Neural progenitor cell (in vitro differentiated cells): ENCODE measurements at regions not wholly inside any gene's neighbourhood (a gene's known extent, or its start where the extent isn't known, plus 50 kb on each side); places are given as distances from the start of the nearest gene placed in this dataset.

Source experiments
- DNase-seq: peaks from one replicate; pipeline ENCODE4 v3.0.0-alpha.2; 2016; ENCODE audit warnings: low spot score
- H2AFZ ChIP-seq: fragments of 200-600 bp; sonication (generic); replicated peaks from 2 replicates; pipeline ENCODE4 v1.6.1; 2016; ENCODE audit warnings: antibody characterized with exemption
- H3F3A ChIP-seq: fragments of 200-600 bp; sonication (generic); 2 replicates; pipeline ENCODE4 v1.6.1; 2016; ENCODE audit warnings: antibody characterized with exemption, low read depth
- H3K27ac ChIP-seq: fragments of 200-600 bp; sonication (generic); 2 replicates; pipeline ENCODE4 v1.5.1; 2016; ENCODE audit warnings: mild to moderate bottlenecking
- H3K27me3 ChIP-seq: fragments of 200-600 bp; sonication (generic); 2 replicates; pipeline ENCODE4 v1.6.1; 2016; ENCODE audit warnings: mild to moderate bottlenecking, moderate library complexity
- H3K36me3 ChIP-seq: fragments of 200-600 bp; sonication (generic); 2 replicates; pipeline ENCODE4 v1.5.1; 2016
- H3K4me1 ChIP-seq: fragments of 200-600 bp; sonication (generic); 2 replicates; pipeline ENCODE4 v1.6.1; 2016; ENCODE audit warnings: mixed run types
- H3K4me2 ChIP-seq: fragments of 200-600 bp; sonication (generic); 2 replicates; pipeline ENCODE4 v1.6.1; 2016
- H3K4me3 ChIP-seq: fragments of 200-600 bp; sonication (generic); 2 replicates; pipeline ENCODE4 v1.5.1; 2016
- H3K79me2 ChIP-seq: fragments of 200-600 bp; sonication (generic); 2 replicates; pipeline ENCODE4 v1.6.1; 2016; ENCODE audit warnings: low read depth
- H3K9ac ChIP-seq: fragments of 200-600 bp; sonication (generic); 2 replicates; pipeline ENCODE4 v1.6.1; 2016
- H3K9me3 ChIP-seq: fragments of 200-600 bp; sonication (generic); 2 replicates; pipeline ENCODE4 v1.5.1; 2016; ENCODE audit warnings: low read depth
- H4K20me1 ChIP-seq: fragments of 200-600 bp; sonication (generic); 2 replicates; pipeline ENCODE4 v1.6.1; 2016; ENCODE audit warnings: low read depth
- H3K27ac Mint-ChIP-seq: 3 replicates; pipeline ENCODE4 v1.8.0; 2021; ENCODE audit warnings: mixed read lengths
- H3K27me3 Mint-ChIP-seq: 2 replicates; pipeline ENCODE4 v1.8.0; 2022; ENCODE audit warnings: low read depth, mild to moderate bottlenecking, inconsistent platforms, moderate library complexity, mixed read lengths; ENCODE audit not compliant: insufficient read depth
- H3K36me3 Mint-ChIP-seq: 3 replicates; pipeline ENCODE4 v1.8.0; 2021; ENCODE audit warnings: mixed read lengths
- H3K4me1 Mint-ChIP-seq: 3 replicates; pipeline ENCODE4 v1.8.0; 2021; ENCODE audit warnings: mixed read lengths
- H3K4me3 Mint-ChIP-seq: 3 replicates; pipeline ENCODE4 v1.8.0; 2021; ENCODE audit warnings: mild to moderate bottlenecking, moderate library complexity, mixed read lengths
- H3K9me3 Mint-ChIP-seq: 3 replicates; pipeline ENCODE4 v1.8.0; 2020; ENCODE audit warnings: mixed read lengths
- EZH2 ChIP-seq: fragments of 200-600 bp; sonication (generic); IDR thresholded peaks from 2 replicates; pipeline ENCODE4 v1.6.1; 2017; ENCODE audit warnings: antibody characterized with exemption, mild to moderate bottlenecking, moderate library complexity
- EZH2phosphoT487 ChIP-seq: fragments of 200-600 bp; sonication (generic); IDR thresholded peaks from 2 replicates; pipeline ENCODE4 v1.6.1; 2017; ENCODE audit warnings: antibody characterized with exemption
- TF ChIP-seq, protein P1 (sequence below): fragments of 200-600 bp; sonication (generic); IDR thresholded peaks from 2 replicates; pipeline ENCODE4 v1.5.1; 2017; ENCODE audit warnings: antibody characterized with exemption, mild to moderate bottlenecking

DNA sequence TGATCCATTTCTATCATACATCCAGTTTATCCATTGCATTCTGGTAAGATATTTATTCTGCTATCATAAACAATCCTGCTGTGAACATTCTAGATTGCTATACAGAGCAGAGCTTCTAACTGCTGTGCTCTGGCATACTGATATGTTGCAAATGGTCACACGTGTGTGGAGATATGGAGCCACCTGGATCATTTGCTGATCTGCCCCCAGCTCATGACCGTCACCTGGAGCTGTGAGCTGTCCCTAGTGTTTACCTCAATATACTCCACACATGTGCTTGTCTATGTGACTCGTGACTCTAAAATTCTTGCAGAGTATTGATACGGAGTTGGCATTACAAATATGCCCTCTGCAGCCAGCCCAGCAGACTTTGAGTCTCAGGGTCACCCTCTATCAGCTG is 164.5 kb upstream of the ZFHX3 start:
- H3K27me3 Mint-ChIP-seq, result peaks cover 2% of the 10 kb centered on the region
- Histone ChIP-seq H3K79me2 (no peaks in the 10 kb centered on the region), H3F3A (no peaks in the 10 kb centered on the region), H3K9me3 (no peaks in the 10 kb centered on the region), H3K36me3 (no peaks in the 10 kb centered on the region), H3K9ac (no peak overlapping the region), H3K4me2 (no peak overlapping the region), H3K4me1 (peaks cover 2% of the 10 kb centered on the region), H2AFZ (no peak overlapping the region), H4K20me1 (no peaks in the 10 kb centered on the region), H3K27ac (no peak overlapping the region), H3K27me3 (no peaks in the 10 kb centered on the region), H3K4me3 (no peak overlapping the region)
- TF ChIP-seq EZH2, result no peak
- TF ChIP-seq, protein P1, sequence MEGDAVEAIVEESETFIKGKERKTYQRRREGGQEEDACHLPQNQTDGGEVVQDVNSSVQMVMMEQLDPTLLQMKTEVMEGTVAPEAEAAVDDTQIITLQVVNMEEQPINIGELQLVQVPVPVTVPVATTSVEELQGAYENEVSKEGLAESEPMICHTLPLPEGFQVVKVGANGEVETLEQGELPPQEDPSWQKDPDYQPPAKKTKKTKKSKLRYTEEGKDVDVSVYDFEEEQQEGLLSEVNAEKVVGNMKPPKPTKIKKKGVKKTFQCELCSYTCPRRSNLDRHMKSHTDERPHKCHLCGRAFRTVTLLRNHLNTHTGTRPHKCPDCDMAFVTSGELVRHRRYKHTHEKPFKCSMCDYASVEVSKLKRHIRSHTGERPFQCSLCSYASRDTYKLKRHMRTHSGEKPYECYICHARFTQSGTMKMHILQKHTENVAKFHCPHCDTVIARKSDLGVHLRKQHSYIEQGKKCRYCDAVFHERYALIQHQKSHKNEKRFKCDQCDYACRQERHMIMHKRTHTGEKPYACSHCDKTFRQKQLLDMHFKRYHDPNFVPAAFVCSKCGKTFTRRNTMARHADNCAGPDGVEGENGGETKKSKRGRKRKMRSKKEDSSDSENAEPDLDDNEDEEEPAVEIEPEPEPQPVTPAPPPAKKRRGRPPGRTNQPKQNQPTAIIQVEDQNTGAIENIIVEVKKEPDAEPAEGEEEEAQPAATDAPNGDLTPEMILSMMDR, result no peak
- no peak for TF ChIP-seq EZH2phosphoT487
- H3K36me3 Mint-ChIP-seq, result no peaks in the 10 kb centered on the region
- DNase-seq, result no peak
- peaks cover 9% of the 10 kb centered on the region for H3K9me3 Mint-ChIP-seq
- H3K27ac Mint-ChIP-seq, result no peak overlapping the region
- H3K4me3 Mint-ChIP-seq, result no peak overlapping the region
- peaks cover 7% of the 10 kb centered on the region for H3K4me1 Mint-ChIP-seq

DNA sequence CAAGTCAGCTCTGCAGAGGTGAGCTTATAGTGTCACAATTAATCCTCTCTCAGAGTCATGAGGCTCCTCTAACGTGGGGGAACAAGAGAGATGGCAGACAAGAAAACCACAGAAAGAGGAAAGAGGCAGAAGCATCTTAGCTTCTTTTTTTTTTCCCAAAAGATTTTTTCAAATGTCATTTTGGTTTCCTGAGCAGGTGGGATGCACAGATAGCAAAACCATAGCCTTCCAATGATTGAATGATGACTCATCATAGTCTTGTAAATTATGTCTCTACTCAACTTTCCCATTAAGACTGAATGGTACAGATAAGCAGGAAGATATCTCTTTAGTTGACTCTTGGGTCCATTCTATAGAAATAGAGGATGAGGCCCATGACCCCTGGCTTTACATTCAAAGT is 162.8 kb upstream of the ZFHX3 start:
- H3K27ac Mint-ChIP-seq, result no peak overlapping the region

DNA sequence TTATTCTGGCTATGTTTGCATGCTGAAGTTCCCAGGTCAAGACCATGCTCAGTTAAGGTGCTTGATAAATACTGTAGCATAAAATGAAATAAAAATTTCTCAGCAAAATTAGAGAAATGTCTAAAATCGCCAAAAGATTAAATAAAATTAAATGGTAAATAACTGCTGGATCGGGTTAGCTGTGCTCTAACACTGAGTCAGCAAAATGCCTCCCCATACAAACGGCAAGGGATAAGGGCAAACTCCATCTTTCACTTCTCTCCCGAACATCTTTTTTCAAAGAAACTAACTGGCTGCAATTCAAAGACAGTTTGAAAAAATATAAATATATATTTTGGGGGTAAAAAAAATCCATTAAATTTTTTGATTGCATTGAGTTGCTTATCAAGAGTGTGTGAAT is 162.2 kb upstream of the ZFHX3 start:
- TF ChIP-seq EZH2 (no peak), EZH2phosphoT487 (no peak)
- TF ChIP-seq, protein P1, result no peak
- no peak overlapping the region for H3K27ac ChIP-seq
- H3K4me1 ChIP-seq, result no peaks in the 10 kb centered on the region
- H3F3A ChIP-seq, result no peaks in the 10 kb centered on the region
- no peak for DNase-seq
- Mint-ChIP-seq H3K36me3 (no peaks in the 10 kb centered on the region), H3K27ac (no peak overlapping the region), H3K27me3 (peaks cover 2% of the 10 kb centered on the region), H3K4me1 (peaks cover 4% of the 10 kb centered on the region), H3K4me3 (no peak overlapping the region), H3K9me3 (no peaks in the 10 kb centered on the region)
- H3K9me3 ChIP-seq, result no peaks in the 10 kb centered on the region
- no peaks in the 10 kb centered on the region for H3K36me3 ChIP-seq
- no peaks in the 10 kb centered on the region for H4K20me1 ChIP-seq
- no peak overlapping the region for H2AFZ ChIP-seq
- no peaks in the 10 kb centered on the region for H3K79me2 ChIP-seq
- no peaks in the 10 kb centered on the region for H3K27me3 ChIP-seq
- H3K9ac ChIP-seq, result no peak overlapping the region
- no peak overlapping the region for H3K4me3 ChIP-seq
- no peak overlapping the region for H3K4me2 ChIP-seq

More for the DNA sequence above, 162.8 kb upstream of the ZFHX3 start:
- no peaks in the 10 kb centered on the region for H3K27me3 ChIP-seq
- H3K9me3 ChIP-seq, result no peaks in the 10 kb centered on the region
- no peak overlapping the region for H3K4me3 ChIP-seq
- Mint-ChIP-seq H3K4me1 (peaks cover 4% of the 10 kb centered on the region), H3K9me3 (no peaks in the 10 kb centered on the region), H3K4me3 (no peak overlapping the region), H3K27me3 (peaks cover 2% of the 10 kb centered on the region), H3K36me3 (no peaks in the 10 kb centered on the region)
- H3K4me1 ChIP-seq, result no peaks in the 10 kb centered on the region
- DNase-seq, result no peak
- H3K9ac ChIP-seq, result no peak overlapping the region
- no peak overlapping the region for H3K4me2 ChIP-seq
- no peaks in the 10 kb centered on the region for H3K36me3 ChIP-seq
- H4K20me1 ChIP-seq, result no peaks in the 10 kb centered on the region
- no peak overlapping the region for H2AFZ ChIP-seq
- TF ChIP-seq, protein P1, result no peak
- TF ChIP-seq EZH2phosphoT487 (no peak), EZH2 (no peak)
- no peaks in the 10 kb centered on the region for H3F3A ChIP-seq
- H3K27ac ChIP-seq, result no peak overlapping the region
- no peaks in the 10 kb centered on the region for H3K79me2 ChIP-seq
